Stomach (tissue), 8 donors: ENCODE measurements at regions not wholly inside any gene's neighbourhood (a gene's known extent, or its start where the extent isn't known, plus 50 kb on each side); places are given as distances from the start of the nearest gene placed in this dataset.

Experiments used
- DNase-seq, 2 donors: peaks; one replicate each; pipeline versions ENCODE4 v3.0.0 to v3.0.0-alpha.2; 2013 to 2019
- H3K27ac ChIP-seq, 5 donors: fragments of 200-600 bp in 4 of 5; sonication (generic) in 4 of 5; one replicate each; pipeline ENCODE4 v1.5.1; 2013 to 2019; ENCODE audit warnings: mild to moderate bottlenecking in 1 of 5, moderate library complexity in 1 of 5
- H3K27me3 ChIP-seq, 3 donors: fragments of 200-600 bp; sonication (generic); one replicate each; pipeline ENCODE4 v1.5.1; 2017 to 2019; ENCODE audit warnings: mixed run types in 1 of 3
- H3K36me3 ChIP-seq, 4 donors: fragments of 200-600 bp; sonication (generic); 1 replicate in 3 of 4; 2 replicates in 1 of 4; pipeline ENCODE4 v1.5.1; 2016 to 2019
- H3K4me1 ChIP-seq, 4 donors: fragments of 200-600 bp; sonication (generic); one replicate each; pipeline ENCODE4 v1.5.1; 2016 to 2019
- H3K4me3 ChIP-seq, 4 donors: fragments of 200-600 bp; sonication (generic) in 3 of 4; one replicate each; pipeline ENCODE4 v1.5.1; 2016 to 2019; ENCODE audit warnings: mild to moderate bottlenecking in 1 of 4
- H3K9me3 ChIP-seq, 4 donors: fragments of 200-600 bp; sonication (generic); one replicate each; pipeline ENCODE4 v1.5.1; 2016 to 2019
- CTCF ChIP-seq, 7 experiments: fragments of 450-650 bp in 4 of 7; fragments of 200-600 bp in 3 of 7; sonication (generic) in 3 of 7; IDR thresholded peaks; one replicate each; pipeline ENCODE4 v1.5.1; 2016 to 2019; ENCODE audit warnings: antibody characterized with exemption in 7 of 7, control low read depth in 2 of 7, mild to moderate bottlenecking in 1 of 7
- EP300 ChIP-seq: sonication (generic); formaldehyde crosslinking; IDR thresholded peaks from one replicate; pipeline ENCODE4 v1.6.1; 2017; ENCODE audit warnings: antibody characterized with exemption
- POLR2A ChIP-seq, 4 donors: fragments of 450-650 bp; IDR thresholded peaks; one replicate each; pipeline ENCODE4 v1.6.1; 2016; ENCODE audit warnings: antibody characterized with exemption in 4 of 4, control low read depth in 2 of 4, mild to moderate bottlenecking in 1 of 4, moderate library complexity in 1 of 4
- POLR2AphosphoS5 ChIP-seq, 3 donors: sonication (generic); formaldehyde crosslinking; IDR thresholded peaks; one replicate each; pipeline ENCODE4 v1.6.1; 2016; ENCODE audit warnings: antibody characterized with exemption in 3 of 3
- WGBS, 5 donors: extraction: QIAGEN DNeasy Blood & Tissue Kit in 3 of 5; methylation state at CpG; one replicate each; pipeline versions ENCODE4 v1.1.5 to v1.1.7; 2013 to 2018; 5-methylcytosine and 5-hydroxymethylcytosine counted together
- intact Hi-C: fragments of 100-400 bp; cut with DNase I; formaldehyde crosslinking; loops from one replicate; pipeline ENCODE4 v1.15.1; 2023; ENCODE audit warnings: low total_unique reads
- donor health status: healthy with polysubstance abuse.
- donor health status: Bipolar disorder and iron deficiency.
- donor health status: healthy.

GRCh38 chr5:87803352-87803751 is 390.6 kb upstream of the CCNH start:
- Histone ChIP-seq H3K4me3 (no peak overlapping the region), H3K4me1 (no peaks in the 10 kb centered on the region), H3K27me3 (peaks cover 0 to 11% (median 0%) of the 10 kb centered on the region in 3 donors), H3K9me3 (peaks cover 0 to 4% (median 0%) of the 10 kb centered on the region in 4 donors), H3K27ac (no peak overlapping the region), H3K36me3 (no peaks in the 10 kb centered on the region)
- intact Hi-C loops: no loop called here
- no peak for TF ChIP-seq POLR2AphosphoS5 (IDR thresholded peaks at IDR 0.05)
- no peak for TF ChIP-seq POLR2A (IDR thresholded peaks at IDR 0.05)
- TF ChIP-seq EP300: no peak
- no peak for TF ChIP-seq CTCF (IDR thresholded peaks at IDR 0.05)
- no peak for DNase-seq

GRCh38 chr5:87791869-87792268 is 379.1 kb upstream of the CCNH start:
- no peak for DNase-seq
- TF ChIP-seq POLR2A (IDR thresholded peaks at IDR 0.05) (no peak), POLR2AphosphoS5 (IDR thresholded peaks at IDR 0.05) (no peak), CTCF (IDR thresholded peaks at IDR 0.05) (no peak)
- no peaks in the 10 kb centered on the region for H3K9me3 ChIP-seq
- intact Hi-C loops: no loop called here
- 36 to 49% (median 44%) methylated on average over 4 of the region's 4 CpGs for WGBS, 5 donors
- H3K4me3 ChIP-seq: no peak overlapping the region
- H3K27me3 ChIP-seq: peaks cover 0 to 7% (median 3%) of the 10 kb centered on the region in 3 donors
- H3K4me1 ChIP-seq: no peaks in the 10 kb centered on the region
- no peaks in the 10 kb centered on the region for H3K36me3 ChIP-seq
- no peak overlapping the region for H3K27ac ChIP-seq

- Histone ChIP-seq H3K36me3 (no peaks in the 10 kb centered on the region), H3K27me3 (peaks cover 0 to 19% (median 3%) of the 10 kb centered on the region in 3 donors), H3K9me3 (no peaks in the 10 kb centered on the region), H3K4me3 (no peak overlapping the region), H3K27ac (no peak overlapping the region), H3K4me1 (no peaks in the 10 kb centered on the region)
- intact Hi-C loops: no loop called here
- TF ChIP-seq EP300 (no peak), CTCF (IDR thresholded peaks at IDR 0.05) (no peak)
- 43 to 55% (median 45%) methylated on average over 2 of the region's 2 CpGs for WGBS, 5 donors
- no peak for DNase-seq
These were observed 375.7 kb upstream of the CCNH start for GRCh38 chr5:87788416-87788815.

- intact Hi-C loops: no loop called here
- no peaks in the 10 kb centered on the region for H3K4me1 ChIP-seq
These were observed 375.0 kb upstream of the CCNH start for GRCh38 chr5:87787625-87788256.

More at GRCh38 chr5:87787625-87788256, 375.0 kb upstream of the CCNH start:
- H3K27me3 ChIP-seq: peaks cover 0 to 25% (median 6%) of the 10 kb centered on the region in 3 donors
- no peak overlapping the region for H3K27ac ChIP-seq
- no peak for DNase-seq
- no peaks in the 10 kb centered on the region for H3K9me3 ChIP-seq
- WGBS, 5 donors: 36 to 44% (median 37%) methylated on average over 2 of the region's 2 CpGs
- no peak overlapping the region for H3K4me3 ChIP-seq
- no peaks in the 10 kb centered on the region for H3K36me3 ChIP-seq
- TF ChIP-seq EP300 (no peak), POLR2AphosphoS5 (IDR thresholded peaks at IDR 0.05) (no peak), CTCF (IDR thresholded peaks at IDR 0.05) (no peak), POLR2A (IDR thresholded peaks at IDR 0.05) (no peak)
